ENCODE measurements at regions not wholly inside any gene's neighbourhood (a gene's known extent, or its start where the extent isn't known, plus 50 kb on each side); places are given as distances from the start of the nearest gene placed in this dataset.

DNA sequence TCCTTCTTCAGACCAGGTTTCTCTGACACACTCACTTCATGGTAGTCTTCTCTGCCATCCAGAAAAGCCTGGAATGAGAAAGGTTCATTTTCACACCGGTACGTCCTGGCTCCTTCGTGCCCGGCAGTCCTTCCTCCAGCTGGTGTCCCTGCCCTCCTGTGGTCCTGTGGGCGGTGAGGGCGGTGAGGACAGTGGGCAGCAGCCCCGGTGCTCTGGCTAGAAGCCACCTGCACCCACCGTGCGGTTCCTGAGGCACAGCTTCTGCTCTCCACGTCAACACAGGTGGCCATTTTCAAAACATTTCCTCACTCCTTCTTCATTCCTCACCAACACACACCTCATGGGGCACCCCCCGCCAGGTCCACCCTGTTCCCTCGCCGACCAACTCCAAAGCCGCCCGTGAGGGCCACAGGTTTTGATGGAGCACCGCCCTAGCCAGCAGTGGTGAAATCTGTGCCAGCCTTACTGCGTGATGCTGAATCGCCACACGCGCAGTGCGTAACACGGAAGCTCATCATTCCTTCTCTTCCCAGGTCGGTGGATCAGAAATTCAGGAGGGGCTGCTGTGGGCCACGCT, 251.4 kb upstream of the RNF32 start:
- FAIRE-seq (no peak), ATAC-seq (0 out of 6 replicates have a peak, but pooled peaks of 1 of the 2 experiments have one; percentile 19), DNase-seq (ENCODE audit: low read depth in 1 of 2, low spot score in 1 of 2) (no peak)
- CTCF ChIA-PET: no interaction called here
- no peak overlapping the region for H3K27ac ChIP-seq
- no peaks in the 10 kb centered on the region; the same call in 2 of the 3 replicates for H3K9me3 ChIP-seq
- TF ChIP-seq, protein P1, sequence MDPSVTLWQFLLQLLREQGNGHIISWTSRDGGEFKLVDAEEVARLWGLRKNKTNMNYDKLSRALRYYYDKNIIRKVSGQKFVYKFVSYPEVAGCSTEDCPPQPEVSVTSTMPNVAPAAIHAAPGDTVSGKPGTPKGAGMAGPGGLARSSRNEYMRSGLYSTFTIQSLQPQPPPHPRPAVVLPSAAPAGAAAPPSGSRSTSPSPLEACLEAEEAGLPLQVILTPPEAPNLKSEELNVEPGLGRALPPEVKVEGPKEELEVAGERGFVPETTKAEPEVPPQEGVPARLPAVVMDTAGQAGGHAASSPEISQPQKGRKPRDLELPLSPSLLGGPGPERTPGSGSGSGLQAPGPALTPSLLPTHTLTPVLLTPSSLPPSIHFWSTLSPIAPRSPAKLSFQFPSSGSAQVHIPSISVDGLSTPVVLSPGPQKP (IDR thresholded peaks at IDR 0.05; ENCODE audit: low read depth, low read length): no peak
- TF ChIP-seq ZNF302 (CRISPR knock-in tag; IDR thresholded peaks at IDR 0.05): no peak
- TF ChIP-seq FOXS1 (CRISPR knock-in tag; IDR thresholded peaks at IDR 0.05): no peak
- TF ChIP-seq HOXB5 (CRISPR knock-in tag; IDR thresholded peaks at IDR 0.05): no peak
- no peak for TF ChIP-seq HEYL (CRISPR knock-in tag; IDR thresholded peaks at IDR 0.05)
- no peak for TF ChIP-seq PHF8 (IDR thresholded peaks at IDR 0.05; ENCODE audit: borderline replicate concordance, low read depth)
- TF ChIP-seq, protein P2, sequence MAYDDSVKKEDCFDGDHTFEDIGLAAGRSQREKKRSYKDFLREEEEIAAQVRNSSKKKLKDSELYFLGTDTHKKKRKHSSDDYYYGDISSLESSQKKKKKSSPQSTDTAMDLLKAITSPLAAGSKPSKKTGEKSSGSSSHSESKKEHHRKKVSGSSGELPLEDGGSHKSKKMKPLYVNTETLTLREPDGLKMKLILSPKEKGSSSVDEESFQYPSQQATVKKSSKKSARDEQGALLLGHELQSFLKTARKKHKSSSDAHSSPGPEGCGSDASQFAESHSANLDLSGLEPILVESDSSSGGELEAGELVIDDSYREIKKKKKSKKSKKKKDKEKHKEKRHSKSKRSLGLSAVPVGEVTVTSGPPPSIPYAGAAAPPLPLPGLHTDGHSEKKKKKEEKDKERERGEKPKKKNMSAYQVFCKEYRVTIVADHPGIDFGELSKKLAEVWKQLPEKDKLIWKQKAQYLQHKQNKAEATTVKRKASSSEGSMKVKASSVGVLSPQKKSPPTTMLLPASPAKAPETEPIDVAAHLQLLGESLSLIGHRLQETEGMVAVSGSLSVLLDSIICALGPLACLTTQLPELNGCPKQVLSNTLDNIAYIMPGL (CRISPR knock-in tag; IDR thresholded peaks at IDR 0.05; ENCODE audit: borderline replicate concordance): no peak
- TF ChIP-seq NR3C1 (IDR thresholded peaks at IDR 0.05): no peak
- TF ChIP-seq HOXA7 (CRISPR knock-in tag; IDR thresholded peaks at IDR 0.05): no peak
- TF ChIP-seq, protein P3, sequence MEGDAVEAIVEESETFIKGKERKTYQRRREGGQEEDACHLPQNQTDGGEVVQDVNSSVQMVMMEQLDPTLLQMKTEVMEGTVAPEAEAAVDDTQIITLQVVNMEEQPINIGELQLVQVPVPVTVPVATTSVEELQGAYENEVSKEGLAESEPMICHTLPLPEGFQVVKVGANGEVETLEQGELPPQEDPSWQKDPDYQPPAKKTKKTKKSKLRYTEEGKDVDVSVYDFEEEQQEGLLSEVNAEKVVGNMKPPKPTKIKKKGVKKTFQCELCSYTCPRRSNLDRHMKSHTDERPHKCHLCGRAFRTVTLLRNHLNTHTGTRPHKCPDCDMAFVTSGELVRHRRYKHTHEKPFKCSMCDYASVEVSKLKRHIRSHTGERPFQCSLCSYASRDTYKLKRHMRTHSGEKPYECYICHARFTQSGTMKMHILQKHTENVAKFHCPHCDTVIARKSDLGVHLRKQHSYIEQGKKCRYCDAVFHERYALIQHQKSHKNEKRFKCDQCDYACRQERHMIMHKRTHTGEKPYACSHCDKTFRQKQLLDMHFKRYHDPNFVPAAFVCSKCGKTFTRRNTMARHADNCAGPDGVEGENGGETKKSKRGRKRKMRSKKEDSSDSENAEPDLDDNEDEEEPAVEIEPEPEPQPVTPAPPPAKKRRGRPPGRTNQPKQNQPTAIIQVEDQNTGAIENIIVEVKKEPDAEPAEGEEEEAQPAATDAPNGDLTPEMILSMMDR (IDR thresholded peaks at IDR 0.05): no peak
- TF ChIP-seq POLR2AphosphoS2 (conservative IDR thresholded peaks at IDR 0.05; ENCODE audit: low read length): no peak
- POLR2A ChIA-PET: no interaction called here
- no peaks in the 10 kb centered on the region for H3K4me1 ChIP-seq
- no peak overlapping the region for H3K4me2 ChIP-seq
- WGBS (ENCODE audit: missing lambda C conversion rate): 42% methylated on average over 24 of the region's 24 CpGs
- no peak overlapping the region for H3K4me3 ChIP-seq

DNA sequence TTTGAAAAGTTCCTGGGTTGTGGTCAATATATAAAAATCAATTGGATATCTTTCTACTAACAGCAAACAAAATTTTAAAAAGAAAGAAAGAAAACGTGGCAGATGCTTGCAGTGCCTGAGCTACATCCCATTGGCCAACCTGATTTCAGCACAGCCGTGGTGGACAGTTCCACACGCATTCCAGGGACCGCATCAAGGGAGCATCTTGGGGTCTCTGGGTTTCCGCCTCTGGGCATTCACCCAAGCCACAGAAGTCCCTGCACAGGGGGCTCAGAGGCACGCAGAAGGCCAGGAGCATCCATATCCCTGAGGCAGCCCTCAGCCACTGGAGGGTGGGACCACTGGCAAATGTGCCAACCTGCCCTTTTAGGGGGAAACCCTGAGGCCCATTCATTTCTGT, 254.5 kb upstream of the RNF32 start:
- Histone ChIP-seq H3K4me3 (no peak overlapping the region), H3K4me2 (no peak overlapping the region), H3K27ac (no peak overlapping the region), H3K4me1 (no peaks in the 10 kb centered on the region), H3K9me3 (no peaks in the 10 kb centered on the region)
- FAIRE-seq (no peak), DNase-seq (ENCODE audit: low read depth in 1 of 2, low spot score in 1 of 2) (no peak), ATAC-seq (no peak)
- POLR2A ChIA-PET: no interaction called here
- 12% methylated on average over 6 of the region's 6 CpGs for WGBS (ENCODE audit: missing lambda C conversion rate)
- TF ChIP-seq, protein P4, sequence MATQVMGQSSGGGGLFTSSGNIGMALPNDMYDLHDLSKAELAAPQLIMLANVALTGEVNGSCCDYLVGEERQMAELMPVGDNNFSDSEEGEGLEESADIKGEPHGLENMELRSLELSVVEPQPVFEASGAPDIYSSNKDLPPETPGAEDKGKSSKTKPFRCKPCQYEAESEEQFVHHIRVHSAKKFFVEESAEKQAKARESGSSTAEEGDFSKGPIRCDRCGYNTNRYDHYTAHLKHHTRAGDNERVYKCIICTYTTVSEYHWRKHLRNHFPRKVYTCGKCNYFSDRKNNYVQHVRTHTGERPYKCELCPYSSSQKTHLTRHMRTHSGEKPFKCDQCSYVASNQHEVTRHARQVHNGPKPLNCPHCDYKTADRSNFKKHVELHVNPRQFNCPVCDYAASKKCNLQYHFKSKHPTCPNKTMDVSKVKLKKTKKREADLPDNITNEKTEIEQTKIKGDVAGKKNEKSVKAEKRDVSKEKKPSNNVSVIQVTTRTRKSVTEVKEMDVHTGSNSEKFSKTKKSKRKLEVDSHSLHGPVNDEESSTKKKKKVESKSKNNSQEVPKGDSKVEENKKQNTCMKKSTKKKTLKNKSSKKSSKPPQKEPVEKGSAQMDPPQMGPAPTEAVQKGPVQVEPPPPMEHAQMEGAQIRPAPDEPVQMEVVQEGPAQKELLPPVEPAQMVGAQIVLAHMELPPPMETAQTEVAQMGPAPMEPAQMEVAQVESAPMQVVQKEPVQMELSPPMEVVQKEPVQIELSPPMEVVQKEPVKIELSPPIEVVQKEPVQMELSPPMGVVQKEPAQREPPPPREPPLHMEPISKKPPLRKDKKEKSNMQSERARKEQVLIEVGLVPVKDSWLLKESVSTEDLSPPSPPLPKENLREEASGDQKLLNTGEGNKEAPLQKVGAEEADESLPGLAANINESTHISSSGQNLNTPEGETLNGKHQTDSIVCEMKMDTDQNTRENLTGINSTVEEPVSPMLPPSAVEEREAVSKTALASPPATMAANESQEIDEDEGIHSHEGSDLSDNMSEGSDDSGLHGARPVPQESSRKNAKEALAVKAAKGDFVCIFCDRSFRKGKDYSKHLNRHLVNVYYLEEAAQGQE (IDR thresholded peaks at IDR 0.05): peak; percentile 86
- TF ChIP-seq EHMT2 (IDR thresholded peaks at IDR 0.05; ENCODE audit: low read depth) (peak; percentile 57; the same call in 1 of the 2 replicates), TFCP2L1 (CRISPR knock-in tag; IDR thresholded peaks at IDR 0.05) (no peak), BHLHE40 (IDR thresholded peaks at IDR 0.05; ENCODE audit: low read depth, low read length) (no peak), NPAS2 (CRISPR knock-in tag; IDR thresholded peaks at IDR 0.05; ENCODE audit: borderline replicate concordance) (no peak)
- CTCF ChIA-PET: no interaction called here
